HepG2 (cell line): ENCODE measurements at regions not wholly inside any gene's neighbourhood (a gene's known extent, or its start where the extent isn't known, plus 50 kb on each side); places are given as distances from the start of the nearest gene placed in this dataset.

ENCODE experiments used
- ATAC-seq: fragments of 200-7000 bp; cut with Tn5 transposase; 3 replicates; pipeline ENCODE4 v1.9.1; 2020; ENCODE audit warnings: mild to moderate bottlenecking, moderate library complexity
- BruUV-seq: library from RNA; stranded (reverse); fragments of 400-500 nt; replicated peaks from 2 replicates; lab custom pipeline; 2021; lab: Mats Ljungman, UMichigan
- CTCF ChIA-PET: fragments of 300-600 bp; formaldehyde crosslinking; extraction: SDS; loops from one replicate; lab custom pipeline; 2021; ENCODE audit warnings: low total read pairs, inconsistent platforms, low intra/inter-chr PET ratio; lab: Yijun Ruan, JAX
- POLR2A ChIA-PET: fragments of 350-600 bp; sonication (Branson Sonifier 250); formaldehyde crosslinking; loops from one replicate; lab custom pipeline; 2020; ENCODE audit warnings: antibody characterized with exemption, inconsistent platforms; lab: Yijun Ruan, JAX
- DNase-seq: peaks from one replicate; pipeline ENCODE4 v3.0.0-alpha.2; 2015; ENCODE audit warnings: low spot score
- FAIRE-seq: peaks from 3 replicates; lab custom pipeline; 2011; peaks lifted over from hg19 to GRCh38; lab: Jason Lieb, UNC
- H2AFZ ChIP-seq: one replicate; pipeline ENCODE4 v1.6.1; 2011; ENCODE audit warnings: low read length, inconsistent platforms
- H3K27ac ChIP-seq: fragments of 300-600 bp; 3 replicates; pipeline ENCODE4 v1.8.0; 2011; ENCODE audit warnings: mixed run types, mild to moderate bottlenecking, mixed read lengths, low read length, inconsistent platforms; ENCODE audit not compliant: insufficient read depth; ENCODE audit errors: extremely low read length
- H3K27me3 ChIP-seq, 2 experiments: fragments of 200-600 bp in 1 of 2; 2 replicates in 1 of 2; 3 replicates in 1 of 2; pipeline versions ENCODE4 v1.6.0 to v1.8.0; 2011; ENCODE audit warnings: low read length in 2 of 2, mild to moderate bottlenecking in 2 of 2, moderate library complexity in 2 of 2, inconsistent platforms in 1 of 2; ENCODE audit not compliant: insufficient read depth in 2 of 2, control insufficient read depth in 1 of 2
- H3K36me3 ChIP-seq, 2 experiments: fragments of 200-600 bp in 1 of 2; replicated peaks in 1 of 2; 2 replicates in 1 of 2; 3 replicates in 1 of 2; pipeline versions ENCODE4 v1.5.1 to v1.8.0; 2011; ENCODE audit warnings: low read length in 2 of 2, inconsistent platforms in 1 of 2; ENCODE audit not compliant: insufficient read depth in 2 of 2, control insufficient read depth in 1 of 2
- H3K4me1 ChIP-seq: 2 replicates; pipeline ENCODE4 v1.5.1; 2012; ENCODE audit warnings: low read length, inconsistent platforms; ENCODE audit not compliant: insufficient read depth
- H3K4me2 ChIP-seq: 2 replicates; pipeline ENCODE4 v1.6.0; 2011; ENCODE audit warnings: low read depth, low read length, inconsistent platforms
- H3K4me3 ChIP-seq, 3 experiments: fragments of 200-600 bp in 1 of 3; sonication (generic), shearing (Covaris generic) in 1 of 3; replicated peaks in 1 of 3; 2 replicates each; pipeline ENCODE4 v1.5.1; 2011 to 2016; ENCODE audit warnings: low read length in 3 of 3, inconsistent platforms in 2 of 3, low read depth in 2 of 3, mild to moderate bottlenecking in 2 of 3, control low read depth in 1 of 3, mixed read lengths in 1 of 3; ENCODE audit not compliant: insufficient read depth in 1 of 3
- H3K79me2 ChIP-seq: one replicate; pipeline ENCODE4 v1.6.1; 2011; ENCODE audit warnings: low read length, inconsistent platforms; ENCODE audit not compliant: insufficient read depth
- H3K9ac ChIP-seq: 2 replicates; pipeline ENCODE4 v1.6.0; 2011; ENCODE audit warnings: mild to moderate bottlenecking, low read depth, low read length, inconsistent platforms; ENCODE audit not compliant: insufficient read depth
- H3K9me3 ChIP-seq: 2 replicates; pipeline ENCODE4 v1.5.1; 2012; ENCODE audit warnings: mild to moderate bottlenecking, low read length
- H4K20me1 ChIP-seq: 2 replicates; pipeline ENCODE4 v1.6.0; 2011; ENCODE audit warnings: inconsistent platforms, mild to moderate bottlenecking, low read length, moderate library complexity; ENCODE audit not compliant: insufficient read depth
- ATF7 ChIP-seq, 2 experiments: fragments of 450-650 bp in 1 of 2; sonication (generic) in 1 of 2; formaldehyde crosslinking in 1 of 2; IDR thresholded peaks; 2 replicates each; pipeline versions ENCODE4 v1.4.0 to v1.6.1; 2016 to 2020; ENCODE audit warnings: antibody characterized with exemption in 1 of 2, mild to moderate bottlenecking in 1 of 2, missing genetic modification reagents in 1 of 2
- CREB1 ChIP-seq, 2 experiments: fragments of 450-650 bp in 1 of 2; IDR thresholded peaks; 2 replicates each; pipeline ENCODE4 v1.6.1; 2016 to 2017; ENCODE audit warnings: control low read depth in 1 of 2, mild to moderate bottlenecking in 1 of 2, missing compliant biosample characterization in 1 of 2, missing genetic modification characterization in 1 of 2
- KAT2B ChIP-seq: fragments of 150-350 bp; IDR thresholded peaks from 2 replicates; pipeline ENCODE4 v1.6.1; 2014; ENCODE audit warnings: low read depth, low read length, borderline replicate concordance
- ZNF296 ChIP-seq: sonication (generic); formaldehyde crosslinking; conservative IDR thresholded peaks from 2 replicates; pipeline ENCODE4 v1.5.0; 2020; ENCODE audit warnings: mild to moderate bottlenecking, missing genetic modification reagents
- WGBS: methylation state at CpG from one replicate; pipeline ENCODE4 v1.1.6; 2017; ENCODE audit warnings: low lambda C conversion rate; 5-methylcytosine and 5-hydroxymethylcytosine counted together
- in situ Hi-C: cut with HindIII; loops from 2 replicates; pipeline ENCODE4 v1.10.0; 2017; ENCODE audit warnings: low pct_unique_long_range_greater_than_20kb; ENCODE audit not compliant: extremely low pct_ligation_motif_present
- intact Hi-C: fragments of 100-400 bp; cut with micrococcal nuclease; formaldehyde crosslinking; loops from one replicate; pipeline ENCODE4 v1.10.0; 2022; ENCODE audit not compliant: unreplicated experiment
- TF ChIP-seq, protein P1 (sequence below): sonication (generic); formaldehyde crosslinking; IDR thresholded peaks from 2 replicates; pipeline ENCODE4 v1.5.1; 2020; ENCODE audit warnings: missing genetic modification reagents, mild to moderate bottlenecking, borderline replicate concordance
- TF ChIP-seq, protein P2 (sequence below): IDR thresholded peaks from 2 replicates; pipeline ENCODE4 v1.6.1; 2016

GRCh38 chr13:104968876-104969275 lies 1566.6 kb downstream of the EFNB2 start:
- DNase-seq = no peak
- Histone ChIP-seq H3K27ac (no peak overlapping the region), H3K4me1 (no peaks in the 10 kb centered on the region), H3K4me2 (no peak overlapping the region), H4K20me1 (no peaks in the 10 kb centered on the region), H3K79me2 (no peaks in the 10 kb centered on the region), H3K36me3 (no peaks in the 10 kb centered on the region), H3K4me3 (no peak overlapping the region), H3K9me3 (peaks cover 26% of the 10 kb centered on the region), H2AFZ (no peak overlapping the region), H3K27me3 (no peaks in the 10 kb centered on the region), H3K9ac (no peak overlapping the region)
- in situ Hi-C loops (no loop called here), intact Hi-C loops (no loop called here)
- WGBS = 4% methylated on average over 3 of the region's 3 CpGs
- POLR2A ChIA-PET = no interaction called here
- CTCF ChIA-PET = no interaction called here
- FAIRE-seq = no peak
- BruUV-seq = no TSS peak
- TF ChIP-seq CREB1 (IDR thresholded peaks at IDR 0.05) = peak; percentile 93
- TF ChIP-seq CREB1 (CRISPR knock-in tag; IDR thresholded peaks at IDR 0.05) = no peak
- TF ChIP-seq, protein P1, sequence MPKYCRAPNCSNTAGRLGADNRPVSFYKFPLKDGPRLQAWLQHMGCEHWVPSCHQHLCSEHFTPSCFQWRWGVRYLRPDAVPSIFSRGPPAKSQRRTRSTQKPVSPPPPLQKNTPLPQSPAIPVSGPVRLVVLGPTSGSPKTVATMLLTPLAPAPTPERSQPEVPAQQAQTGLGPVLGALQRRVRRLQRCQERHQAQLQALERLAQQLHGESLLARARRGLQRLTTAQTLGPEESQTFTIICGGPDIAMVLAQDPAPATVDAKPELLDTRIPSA (CRISPR knock-in tag) = no peak
- TF ChIP-seq ZNF296 = no peak
- no peak for TF ChIP-seq KAT2B
- TF ChIP-seq, protein P2, sequence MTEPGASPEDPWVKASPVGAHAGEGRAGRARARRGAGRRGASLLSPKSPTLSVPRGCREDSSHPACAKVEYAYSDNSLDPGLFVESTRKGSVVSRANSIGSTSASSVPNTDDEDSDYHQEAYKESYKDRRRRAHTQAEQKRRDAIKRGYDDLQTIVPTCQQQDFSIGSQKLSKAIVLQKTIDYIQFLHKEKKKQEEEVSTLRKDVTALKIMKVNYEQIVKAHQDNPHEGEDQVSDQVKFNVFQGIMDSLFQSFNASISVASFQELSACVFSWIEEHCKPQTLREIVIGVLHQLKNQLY = no peak
- peak; percentile 92 for TF ChIP-seq ATF7 (IDR thresholded peaks at IDR 0.05)
- TF ChIP-seq ATF7 (CRISPR knock-in tag; IDR thresholded peaks at IDR 0.05) = no peak
- no peak for ATAC-seq
